ENCODE measurements at regions not wholly inside any gene's neighbourhood (a gene's known extent, or its start where the extent isn't known, plus 50 kb on each side); places are given as distances from the start of the nearest gene placed in this dataset.
"Not testable (repeated sequence)": the region's sequence is repeated elsewhere in the genome, so short reads cannot be mapped to it uniquely, and the experiment has no call there.

DNA sequence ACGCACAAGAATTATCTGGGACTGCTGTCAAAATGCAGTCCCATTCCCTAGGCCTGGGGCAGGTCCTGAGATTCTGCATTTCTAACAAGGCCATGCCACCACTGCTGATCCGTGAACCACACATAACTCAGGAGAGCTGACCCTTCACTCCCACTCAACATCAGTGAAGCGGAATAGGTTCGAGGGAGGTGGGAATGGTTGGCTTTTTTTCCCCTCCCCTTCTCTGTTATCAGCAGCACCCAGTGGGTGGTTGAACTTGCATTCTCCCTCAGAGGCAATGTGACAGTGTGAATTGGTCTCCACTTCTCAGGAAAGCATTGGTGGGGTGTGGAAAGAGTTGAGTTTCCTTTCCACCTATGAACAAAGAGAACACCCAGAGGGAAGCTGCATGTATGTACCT lies 344.3 kb downstream of the GADD45G start:
- DNase-seq = no peak

DNA sequence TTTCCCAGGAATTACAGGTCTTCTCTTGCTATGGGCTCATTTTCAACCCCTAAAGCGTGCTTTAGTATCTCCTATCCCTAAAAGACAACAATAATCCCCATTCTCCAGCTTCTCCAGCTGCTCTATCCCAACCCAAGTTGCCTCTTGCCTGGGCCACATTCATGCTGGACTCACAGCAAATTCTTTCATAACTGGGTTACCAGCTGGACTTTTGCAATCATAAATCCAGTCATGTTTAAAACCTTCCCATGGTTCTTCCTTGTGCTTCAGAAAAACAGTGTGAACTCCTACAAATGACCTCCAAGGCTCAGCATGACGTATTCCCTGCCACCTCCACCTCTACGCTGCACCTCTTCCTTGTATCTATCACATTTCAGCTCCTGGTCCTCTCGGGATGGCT lies 346.9 kb downstream of the GADD45G start:
- no peak for DNase-seq

DNA sequence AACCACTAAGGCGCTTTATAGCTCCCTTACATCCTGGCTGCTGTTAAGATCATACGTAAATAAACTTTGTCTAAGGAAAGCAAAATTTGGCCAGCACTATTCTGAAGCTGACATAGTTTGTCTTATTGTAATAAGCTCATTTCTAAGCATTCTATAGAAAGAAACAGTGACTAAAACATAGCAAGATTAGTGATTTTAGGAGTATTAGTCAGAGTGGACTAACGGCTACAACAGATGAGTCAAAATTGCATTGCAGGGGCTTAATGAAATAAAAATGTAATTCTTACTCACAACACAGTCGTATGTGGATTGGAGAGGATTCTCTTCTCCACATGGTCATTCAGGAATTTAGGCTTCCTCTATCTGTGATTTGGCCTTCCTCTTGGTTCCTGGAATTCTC lies 347.6 kb downstream of the GADD45G start:
- no peak for DNase-seq

DNA sequence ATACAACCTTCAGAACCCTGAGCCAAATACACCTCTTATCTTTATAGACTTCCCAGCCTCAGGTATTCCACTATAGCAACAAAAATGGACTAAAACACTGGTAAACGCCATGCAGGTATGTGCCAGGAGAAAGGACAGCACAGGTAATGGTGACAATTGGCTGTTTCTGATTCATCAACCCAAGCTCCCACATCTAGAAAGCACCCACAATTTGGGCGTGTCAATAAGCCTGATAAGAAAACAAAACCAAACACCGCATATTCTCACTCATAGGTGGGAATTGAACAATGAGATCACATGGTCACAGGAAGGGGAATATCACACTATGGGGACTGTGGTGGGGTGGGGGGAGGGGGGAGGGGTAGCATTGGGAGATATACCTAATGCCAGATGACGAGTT lies 348.5 kb downstream of the GADD45G start:
- not testable (repeated sequence) for DNase-seq

DNA sequence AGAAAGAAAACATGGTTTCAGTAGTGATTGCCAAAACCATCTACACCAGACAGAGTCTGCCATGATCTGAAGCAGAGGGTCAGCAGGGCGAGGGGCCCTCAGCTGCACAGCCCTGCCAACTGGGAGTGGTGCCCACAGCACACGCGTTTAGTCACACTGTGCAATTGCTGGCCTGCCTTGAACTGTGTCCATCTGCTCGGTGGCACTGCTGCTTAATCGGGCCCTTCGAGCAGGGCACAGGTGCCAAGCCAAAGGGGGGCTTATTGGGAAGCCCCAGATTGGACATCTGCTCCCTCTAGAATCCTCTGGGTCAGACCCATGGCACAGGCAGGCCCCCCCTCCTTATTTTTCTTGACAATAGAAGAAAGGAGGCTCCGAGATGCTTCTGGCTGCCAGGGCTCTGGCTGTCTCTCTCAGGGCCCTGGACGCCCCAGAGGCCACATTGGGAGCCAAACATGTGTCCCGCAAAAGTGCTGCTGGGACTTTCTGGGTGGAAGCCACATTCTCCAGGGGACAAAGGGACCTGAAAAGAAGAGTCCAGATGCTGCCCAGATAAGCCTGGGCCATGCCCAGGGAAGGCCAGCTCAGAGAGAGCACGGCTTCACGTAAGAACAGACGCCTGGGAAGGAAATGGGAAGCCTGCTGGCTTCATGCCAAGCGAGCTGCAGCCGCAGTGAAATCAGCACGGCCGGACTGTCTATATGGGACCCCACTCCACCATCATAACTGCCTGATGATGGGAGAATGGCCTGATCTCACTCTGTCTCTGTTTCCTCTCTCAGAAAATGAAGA lies 349.2 kb downstream of the GADD45G start:
- DNase-seq = no peak

DNA sequence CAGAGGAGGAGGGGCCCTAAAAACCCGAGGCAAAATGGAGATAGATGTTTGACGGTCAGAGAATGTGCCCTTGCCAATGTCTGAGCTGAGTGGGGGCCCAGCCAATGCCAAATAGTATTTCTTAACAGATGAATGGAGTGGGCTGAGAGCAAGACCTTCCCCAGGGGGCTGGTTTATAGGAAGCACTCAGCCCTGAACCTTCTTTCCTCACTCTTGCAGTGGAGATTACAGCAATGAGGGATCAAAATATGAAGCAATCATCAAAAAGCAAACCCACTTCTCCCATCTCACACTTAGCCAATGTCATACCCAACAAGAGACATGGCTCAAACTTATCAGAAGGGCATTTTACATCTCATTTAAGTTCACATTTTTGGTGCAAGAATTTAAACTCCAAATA lies 350.3 kb downstream of the GADD45G start:
- DNase-seq = no peak

DNA sequence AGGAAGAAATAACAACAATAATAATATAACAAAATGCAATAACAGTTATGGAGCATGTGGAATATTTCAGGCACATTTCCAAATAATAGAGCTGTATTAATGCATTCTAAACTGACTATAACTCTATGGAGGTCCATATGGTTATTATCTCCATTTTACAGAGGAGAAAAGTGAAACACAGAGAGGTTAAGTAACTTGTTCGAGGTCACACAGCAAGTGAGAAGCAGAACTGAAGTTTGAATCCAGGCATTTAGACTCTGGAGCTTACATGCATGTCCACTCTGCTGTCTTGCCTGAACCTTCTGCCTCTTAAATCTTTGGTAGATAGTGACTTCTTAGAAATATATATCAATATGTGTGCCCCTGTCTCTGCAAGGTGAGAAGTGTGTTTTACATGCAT lies 350.8 kb downstream of the GADD45G start:
- DNase-seq = no peak

DNA sequence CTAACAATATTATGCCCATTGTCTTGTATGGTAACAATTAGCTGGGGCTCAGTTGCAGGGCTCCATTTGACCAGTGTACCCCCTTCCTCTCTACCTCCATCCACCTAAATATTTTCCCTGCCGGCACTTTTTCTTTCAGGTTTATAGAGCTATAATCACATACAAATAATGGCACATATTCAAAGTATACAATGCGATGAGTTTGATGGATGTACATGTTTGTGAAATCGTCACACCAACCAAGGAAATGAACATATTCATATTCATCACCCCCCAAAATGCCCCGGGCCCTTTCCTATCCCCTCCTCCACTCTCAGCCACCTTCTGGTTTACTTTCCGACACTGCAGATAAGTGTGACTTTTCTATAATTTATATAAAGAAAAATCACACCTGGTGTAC lies 351.5 kb downstream of the GADD45G start:
- no peak for DNase-seq

DNA sequence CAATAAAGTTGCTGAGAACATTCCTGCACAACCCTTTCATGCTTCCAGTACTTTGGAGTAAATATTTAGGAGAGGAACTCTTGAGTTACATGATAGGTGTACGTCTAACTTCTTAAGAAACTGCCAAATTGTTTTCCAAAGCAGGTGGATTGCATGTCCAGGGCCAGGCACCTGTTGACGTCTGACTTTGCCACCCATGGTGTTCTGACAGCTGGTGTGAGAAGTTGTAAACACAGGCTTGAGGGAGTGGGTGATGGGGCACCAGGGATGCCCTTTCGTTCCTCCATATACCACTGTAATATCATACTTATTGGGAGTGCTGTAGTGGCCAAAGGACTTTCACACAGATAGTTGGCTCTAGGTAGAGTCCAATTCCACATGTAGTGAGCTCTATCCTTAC lies 352.1 kb downstream of the GADD45G start:
- DNase-seq = no peak

DNA sequence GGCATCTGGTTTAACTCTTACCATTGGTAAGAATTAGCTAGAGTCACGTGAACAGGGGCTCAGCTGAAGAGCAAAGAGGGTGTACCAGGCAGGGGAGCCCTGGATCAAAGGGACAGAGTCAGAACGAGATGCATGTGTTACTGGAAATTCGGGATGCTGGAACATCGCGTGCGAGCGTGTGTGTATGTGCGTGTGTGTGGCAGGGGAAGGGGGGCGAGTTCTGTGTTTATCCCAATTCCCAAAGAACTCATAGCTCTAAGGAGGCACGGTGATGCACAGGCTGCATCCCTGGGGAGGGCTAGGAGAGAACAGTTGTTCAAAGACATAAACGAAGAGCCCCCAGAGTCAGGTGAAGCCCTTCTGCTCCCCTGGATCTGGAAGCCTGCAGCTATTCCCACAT lies 353.3 kb downstream of the GADD45G start:
- DNase-seq = no peak

DNA sequence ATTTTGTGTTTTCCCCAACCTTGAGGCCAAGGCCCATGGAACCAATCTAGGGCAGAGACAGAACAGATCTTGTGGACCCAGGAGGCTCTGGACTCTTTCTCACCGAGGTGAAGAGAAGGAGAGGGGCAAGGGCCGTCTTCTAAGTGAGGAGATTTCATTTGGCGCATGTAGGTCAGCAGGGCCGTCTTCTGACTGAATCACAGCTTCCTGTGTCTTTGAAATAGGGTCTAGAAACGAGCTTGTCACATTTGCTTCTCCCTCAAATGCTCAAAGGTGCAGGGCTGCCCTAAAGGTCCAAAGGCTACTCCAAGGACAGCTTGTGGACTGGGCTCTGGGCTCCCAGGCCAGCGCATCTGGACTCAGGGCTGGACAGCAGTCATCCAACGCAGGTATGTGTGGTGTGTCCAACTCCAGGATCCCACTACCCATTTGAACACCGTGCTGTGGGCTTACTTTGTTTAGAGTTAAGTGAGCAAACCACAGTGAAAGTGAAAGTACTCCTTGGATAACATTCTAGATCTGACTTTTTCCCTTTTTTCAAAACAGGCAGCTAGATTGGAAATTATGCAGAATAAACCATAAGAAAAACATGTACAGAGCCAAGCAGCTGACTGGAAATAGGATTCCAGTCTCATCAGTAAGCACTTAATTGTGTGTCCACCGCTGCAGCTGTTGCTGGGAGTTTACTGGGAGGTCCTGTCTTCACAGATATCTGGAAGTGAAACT lies 357.0 kb downstream of the GADD45G start:
- no peak for DNase-seq

DNA sequence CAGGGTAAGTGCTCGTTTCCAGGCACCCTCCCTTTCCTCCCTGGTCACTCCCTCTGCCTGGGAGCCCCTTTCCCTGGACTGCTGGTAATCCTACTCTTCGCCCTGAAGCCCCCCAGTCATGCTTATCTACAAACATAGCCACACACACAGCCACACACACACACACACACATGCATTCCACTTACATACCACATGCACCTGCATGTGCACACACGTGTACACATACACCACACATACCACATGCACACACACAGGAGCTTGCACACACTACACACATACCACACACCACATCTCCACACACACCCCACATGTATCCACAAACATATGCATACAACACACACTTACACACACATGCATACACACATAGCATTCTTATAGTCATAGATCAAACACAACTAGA lies 358.5 kb downstream of the GADD45G start:
- DNase-seq = no peak

DNA sequence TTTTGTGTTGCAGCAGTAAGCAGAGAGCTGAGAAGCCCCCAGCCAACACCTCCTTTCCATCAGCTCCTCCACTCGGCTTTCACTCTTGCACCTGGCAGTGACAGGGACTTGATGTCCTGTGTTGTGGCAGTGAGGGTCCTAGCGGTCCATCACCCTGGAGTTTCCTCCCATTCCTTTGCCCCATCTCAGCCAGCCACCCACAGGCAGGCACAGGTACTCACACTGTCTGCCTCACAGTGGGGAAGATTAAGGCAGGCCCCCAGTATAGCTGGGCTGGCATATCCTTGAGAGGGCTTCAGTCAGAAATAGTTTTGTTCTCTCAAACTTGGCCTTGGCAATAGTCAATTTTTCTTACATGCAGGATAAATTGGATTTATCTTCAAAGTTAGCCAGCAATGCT lies 362.7 kb downstream of the GADD45G start:
- DNase-seq = no peak

DNA sequence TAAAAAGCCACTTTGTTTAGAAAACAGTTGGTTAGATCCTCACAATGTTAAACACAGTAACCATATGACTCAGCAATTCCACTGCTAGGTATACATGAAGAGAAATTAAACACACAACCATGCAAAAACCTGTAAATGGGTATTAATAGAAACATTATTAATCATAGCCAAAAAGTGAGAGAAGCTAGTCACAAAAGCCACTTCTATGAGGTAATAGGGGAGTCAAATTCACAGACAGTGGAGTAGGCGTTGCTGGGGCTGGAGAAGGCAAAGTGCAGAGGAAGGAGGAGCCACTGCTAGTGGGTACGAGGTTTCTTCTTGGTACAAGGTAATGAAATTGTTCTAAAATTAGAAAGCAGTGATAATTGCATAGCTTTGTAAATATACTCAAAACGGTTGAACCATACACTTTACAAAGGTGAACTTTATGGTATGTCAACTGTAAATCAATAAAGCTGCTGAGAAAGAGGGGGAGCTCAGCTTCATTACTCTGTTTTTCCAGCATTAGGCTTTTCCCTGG lies 364.4 kb downstream of the GADD45G start:
- no peak for DNase-seq

DNA sequence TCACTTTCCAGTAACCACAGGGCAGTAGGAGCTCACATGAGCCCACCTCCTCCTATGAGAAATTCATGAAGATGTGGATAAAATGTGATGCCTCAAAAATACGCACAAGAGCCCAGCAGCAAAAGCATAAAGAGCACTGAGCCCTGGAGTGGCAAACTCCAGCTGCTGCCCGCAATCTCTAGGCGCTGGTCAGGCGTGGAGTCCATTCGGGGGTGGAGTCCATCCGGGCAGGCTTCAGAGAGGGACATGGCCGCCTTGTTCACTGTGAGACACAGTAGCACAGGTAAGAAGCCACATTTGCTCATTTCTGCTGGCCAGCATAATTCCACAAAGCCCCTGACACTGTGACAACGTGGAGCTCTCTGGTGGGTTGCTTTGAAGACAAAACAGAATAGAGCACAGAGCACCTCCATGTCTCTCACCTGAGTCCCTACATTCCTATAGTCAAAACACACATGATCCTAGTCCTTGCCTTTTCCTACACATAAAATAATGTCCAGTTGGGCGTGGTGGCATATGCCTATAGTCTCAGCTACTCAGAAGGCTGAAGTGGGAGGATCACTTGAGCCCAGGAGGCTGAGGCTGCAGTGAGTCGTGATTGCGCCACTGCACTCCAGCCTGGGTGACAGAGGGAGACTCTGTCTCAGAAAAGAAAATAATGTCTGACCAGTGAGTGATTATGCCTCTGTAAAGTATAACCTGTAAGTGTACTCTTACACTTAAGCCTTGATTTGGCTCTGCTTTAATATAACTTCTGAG lies 365.2 kb downstream of the GADD45G start:
- no peak for DNase-seq

DNA sequence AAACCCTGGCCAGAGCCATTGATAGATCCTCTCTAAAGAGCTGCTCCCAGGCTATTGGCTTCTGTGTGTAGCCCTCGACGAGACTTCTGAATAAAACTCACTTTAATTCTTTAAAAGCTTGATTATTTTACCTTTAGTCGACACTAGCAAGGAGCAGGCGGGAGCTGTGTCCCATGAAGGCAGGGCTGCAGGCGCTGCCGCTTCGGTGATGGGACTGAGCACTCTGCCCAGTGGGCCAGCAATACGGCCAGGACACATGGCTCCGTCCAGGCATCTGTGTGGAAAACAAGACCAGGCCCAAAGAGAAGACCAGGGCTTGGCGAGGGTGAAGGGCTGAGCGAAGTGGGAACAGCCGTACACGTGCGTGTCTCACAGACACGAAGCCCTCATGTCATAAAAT lies 365.9 kb downstream of the GADD45G start:
- no peak for DNase-seq

DNA sequence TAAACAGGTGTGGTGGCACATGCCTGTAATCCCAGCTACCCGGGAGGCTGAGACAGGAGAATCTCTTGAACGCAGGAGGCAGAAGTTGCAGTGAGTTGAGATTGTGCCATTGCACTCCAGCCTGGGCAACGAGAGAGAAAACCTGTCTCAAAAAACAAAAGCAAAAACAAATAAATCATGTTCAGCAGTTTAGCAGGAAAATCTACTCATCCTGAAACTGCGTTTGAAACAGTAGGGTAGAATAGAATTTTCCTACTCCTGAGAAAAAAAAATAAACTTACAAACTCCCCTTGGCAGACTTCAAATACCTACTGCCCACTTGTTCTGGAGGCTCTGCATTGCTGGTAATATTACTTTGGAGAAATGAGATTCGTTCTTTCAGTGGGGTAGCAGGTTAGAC lies 367.7 kb downstream of the GADD45G start:
- no peak for DNase-seq

DNA sequence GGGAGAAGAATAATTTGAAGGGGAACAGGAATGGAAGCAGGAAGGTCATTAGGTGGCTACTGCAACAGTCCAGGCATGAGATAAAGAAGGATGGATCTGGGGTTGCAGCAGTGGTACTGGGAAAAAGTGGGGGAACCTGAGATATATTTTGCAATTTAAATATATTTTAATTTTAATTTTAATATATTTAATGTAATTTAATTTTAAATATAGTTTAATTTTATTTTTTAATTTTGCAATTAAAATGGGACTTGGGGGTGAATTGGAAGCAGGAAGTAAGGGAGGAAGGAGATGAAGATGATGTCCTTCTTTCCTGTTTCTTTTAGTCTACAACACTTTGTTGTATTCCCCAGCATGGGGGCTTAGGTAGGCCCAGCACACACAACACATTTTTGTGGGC lies 369.8 kb downstream of the GADD45G start:
- DNase-seq = no peak

DNA sequence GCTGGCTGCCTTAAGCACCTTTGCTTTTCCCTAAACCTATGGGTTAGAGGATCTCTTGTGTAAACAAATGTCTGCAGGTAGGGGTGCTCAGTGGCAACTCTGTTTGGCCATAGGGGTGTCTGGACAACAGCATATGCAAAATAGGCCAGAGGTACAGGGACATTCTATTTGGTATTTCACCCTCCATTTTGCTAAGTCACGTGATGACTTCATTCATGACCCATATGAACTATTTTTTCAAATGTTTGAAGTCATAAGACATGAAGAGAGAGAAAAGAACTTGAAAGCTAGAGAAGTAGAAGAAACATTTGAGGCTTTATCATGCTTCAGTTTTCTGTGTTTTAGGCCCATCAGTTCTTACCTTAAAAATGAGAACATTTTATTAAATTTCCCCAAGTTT lies 370.2 kb downstream of the GADD45G start:
- no peak for DNase-seq

DNA sequence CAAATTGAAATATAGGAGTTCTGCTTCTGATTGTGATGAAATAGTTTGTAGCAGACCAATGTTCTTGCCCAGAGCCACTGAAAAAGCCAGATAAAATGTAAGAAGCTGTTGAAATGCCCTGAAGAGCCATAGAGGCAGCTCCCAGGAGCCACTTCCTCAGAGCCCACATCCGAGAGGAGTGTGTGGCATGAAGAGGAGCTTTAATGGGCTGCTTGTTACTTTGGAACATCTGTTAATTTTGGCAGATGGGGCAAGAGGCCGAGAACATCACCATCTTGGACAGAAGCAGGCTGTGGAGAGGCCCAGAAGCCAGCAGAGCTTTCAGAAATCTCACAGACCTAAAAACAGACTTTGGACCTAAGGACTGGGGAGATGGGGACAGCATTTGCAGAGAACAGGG lies 370.8 kb downstream of the GADD45G start:
- no peak for DNase-seq

DNA sequence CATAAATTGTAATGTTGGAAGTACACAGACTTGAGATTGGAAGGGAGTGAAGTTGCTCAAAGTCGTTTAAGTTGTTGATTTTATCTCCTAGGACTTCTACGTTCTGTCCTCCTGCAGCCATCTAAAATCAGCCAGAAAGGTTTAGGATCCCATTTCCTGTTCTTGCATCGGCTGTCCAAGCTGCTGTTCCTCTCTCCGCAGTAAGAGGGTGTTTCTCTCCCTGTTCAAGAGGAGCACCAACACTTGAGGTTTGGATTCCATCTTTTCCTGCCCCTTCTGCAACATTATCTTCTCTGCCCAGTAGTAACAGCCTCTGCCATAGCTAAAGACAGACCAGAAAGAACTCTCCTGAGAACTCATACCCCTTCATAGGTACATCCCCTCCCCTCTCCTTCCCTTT lies 373.4 kb downstream of the GADD45G start:
- DNase-seq = no peak

DNA sequence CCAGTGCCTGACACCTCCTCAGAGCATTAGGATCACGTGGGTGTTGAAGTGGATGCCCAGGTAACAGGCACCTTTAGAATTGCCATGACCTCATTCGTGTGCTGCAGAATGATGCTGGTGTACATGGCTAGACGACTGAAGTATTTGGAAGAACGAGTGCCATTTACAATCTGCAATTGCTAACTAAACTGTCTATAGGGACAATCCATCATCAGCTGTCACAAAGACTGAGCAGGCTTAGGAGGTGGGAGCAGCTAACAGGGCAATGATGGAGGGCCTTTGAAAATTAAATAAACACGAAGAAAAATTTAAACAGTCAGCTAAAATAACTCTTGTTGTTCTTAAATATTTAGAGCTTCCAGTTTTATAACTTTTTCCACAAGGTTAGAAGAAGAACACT lies 375.8 kb downstream of the GADD45G start:
- no peak for DNase-seq

DNA sequence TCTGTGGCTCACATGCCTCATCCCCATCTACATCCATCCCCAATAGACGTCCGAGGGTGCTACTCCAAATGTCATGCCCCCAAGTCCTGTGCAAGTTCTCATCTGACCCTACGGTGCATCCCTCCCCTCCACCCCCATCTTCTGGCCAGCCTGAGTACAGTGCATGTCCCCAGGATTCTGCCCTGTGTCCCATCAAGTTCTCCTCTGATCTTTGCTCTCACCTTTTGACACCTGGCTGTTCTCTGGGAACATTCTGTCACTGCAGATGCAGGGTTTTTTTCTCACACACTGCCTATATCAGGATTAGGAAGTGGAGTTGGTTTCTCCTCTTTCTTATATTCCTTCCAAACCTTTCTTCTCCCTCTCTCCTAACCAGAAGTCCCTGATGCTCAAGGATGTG lies 377.2 kb downstream of the GADD45G start:
- DNase-seq = no peak

DNA sequence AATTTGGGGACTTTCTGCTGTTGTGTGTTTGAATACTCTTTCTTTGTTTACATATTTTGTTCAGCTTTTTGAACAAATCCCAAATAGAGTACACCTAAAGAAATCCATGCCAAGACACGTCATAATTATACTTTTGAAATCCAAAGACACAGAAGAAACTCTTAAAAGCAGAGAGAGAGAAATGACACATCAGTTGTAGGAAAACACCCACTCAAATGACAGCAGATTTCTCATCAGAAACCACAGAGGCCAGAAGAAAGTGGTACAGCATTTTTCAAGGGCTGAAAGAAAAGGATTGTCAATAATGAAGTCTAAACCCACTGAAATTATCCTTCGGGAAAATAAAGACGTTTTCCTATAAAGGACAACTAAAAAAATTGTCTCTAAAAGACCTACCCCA lies 378.6 kb downstream of the GADD45G start:
- DNase-seq = no peak
